Thoracic aorta (tissue), 2 donors: ENCODE measurements at regions not wholly inside any gene's neighbourhood (a gene's known extent, or its start where the extent isn't known, plus 50 kb on each side); places are given as distances from the start of the nearest gene placed in this dataset.

Experiments
- ATAC-seq: fragments of 150-250 bp; one replicate; pipeline ENCODE4 v1.8.0; 2017; ENCODE audit warnings: low read depth; ENCODE audit not compliant: insufficient number of reproducible peaks, low FRiP score
- DNase-seq: peaks from one replicate; pipeline ENCODE4 v3.0.0-alpha.2; 2020; ENCODE audit warnings: low spot score
- H3K27ac ChIP-seq, 2 donors: fragments of 200-600 bp; sonication (generic); 1 replicate in 1 of 2; 2 replicates in 1 of 2; pipeline ENCODE4 v1.5.1; 2016; ENCODE audit warnings: mild to moderate bottlenecking in 2 of 2, moderate library complexity in 2 of 2
- H3K27me3 ChIP-seq: fragments of 200-600 bp; sonication (generic); replicated peaks from 2 replicates; pipeline ENCODE4 v1.6.0; 2016; ENCODE audit warnings: mild to moderate bottlenecking; ENCODE audit not compliant: insufficient read depth
- H3K36me3 ChIP-seq: fragments of 200-600 bp; sonication (generic); one replicate; pipeline ENCODE4 v1.5.1; 2016
- H3K4me1 ChIP-seq, 2 donors: fragments of 200-600 bp; sonication (generic); 1 replicate in 1 of 2; 2 replicates in 1 of 2; pipeline versions ENCODE4 v1.5.1 to v1.6.0; 2016; ENCODE audit warnings: low read depth in 2 of 2, mild to moderate bottlenecking in 1 of 2; ENCODE audit not compliant: control insufficient read depth in 1 of 2
- H3K4me3 ChIP-seq: fragments of 200-600 bp; sonication (generic); 2 replicates; pipeline ENCODE4 v1.5.1; 2016; ENCODE audit warnings: mild to moderate bottlenecking
- H3K9me3 ChIP-seq: fragments of 200-600 bp; sonication (generic); 2 replicates; pipeline ENCODE4 v1.5.1; 2016
- TF ChIP-seq, protein P1 (sequence below): fragments of 200-600 bp; sonication (generic); IDR thresholded peaks from one replicate; pipeline ENCODE4 v1.5.1; 2019; ENCODE audit warnings: antibody characterized with exemption

DNA sequence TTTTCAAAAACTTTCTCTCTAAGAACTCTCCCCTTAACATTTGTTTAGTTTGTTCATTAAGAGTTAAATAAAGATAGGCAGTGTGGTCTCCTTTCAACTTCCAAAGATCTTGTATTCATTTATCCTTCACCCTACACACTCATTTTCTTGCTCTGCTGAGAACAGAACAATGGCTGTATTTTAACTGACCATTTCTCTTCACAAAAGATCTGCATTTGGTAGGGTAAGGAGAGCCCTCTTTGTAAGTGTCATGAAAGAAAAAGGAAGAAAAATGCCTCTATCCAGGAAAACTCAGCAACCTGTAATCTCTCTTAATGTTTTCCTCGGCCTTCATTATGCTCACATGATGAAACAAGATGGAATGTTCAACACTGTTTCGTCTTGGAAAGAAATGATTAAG, 193.7 kb upstream of the TLE4 start:
- TF ChIP-seq, protein P1, sequence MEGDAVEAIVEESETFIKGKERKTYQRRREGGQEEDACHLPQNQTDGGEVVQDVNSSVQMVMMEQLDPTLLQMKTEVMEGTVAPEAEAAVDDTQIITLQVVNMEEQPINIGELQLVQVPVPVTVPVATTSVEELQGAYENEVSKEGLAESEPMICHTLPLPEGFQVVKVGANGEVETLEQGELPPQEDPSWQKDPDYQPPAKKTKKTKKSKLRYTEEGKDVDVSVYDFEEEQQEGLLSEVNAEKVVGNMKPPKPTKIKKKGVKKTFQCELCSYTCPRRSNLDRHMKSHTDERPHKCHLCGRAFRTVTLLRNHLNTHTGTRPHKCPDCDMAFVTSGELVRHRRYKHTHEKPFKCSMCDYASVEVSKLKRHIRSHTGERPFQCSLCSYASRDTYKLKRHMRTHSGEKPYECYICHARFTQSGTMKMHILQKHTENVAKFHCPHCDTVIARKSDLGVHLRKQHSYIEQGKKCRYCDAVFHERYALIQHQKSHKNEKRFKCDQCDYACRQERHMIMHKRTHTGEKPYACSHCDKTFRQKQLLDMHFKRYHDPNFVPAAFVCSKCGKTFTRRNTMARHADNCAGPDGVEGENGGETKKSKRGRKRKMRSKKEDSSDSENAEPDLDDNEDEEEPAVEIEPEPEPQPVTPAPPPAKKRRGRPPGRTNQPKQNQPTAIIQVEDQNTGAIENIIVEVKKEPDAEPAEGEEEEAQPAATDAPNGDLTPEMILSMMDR = no peak

DNA sequence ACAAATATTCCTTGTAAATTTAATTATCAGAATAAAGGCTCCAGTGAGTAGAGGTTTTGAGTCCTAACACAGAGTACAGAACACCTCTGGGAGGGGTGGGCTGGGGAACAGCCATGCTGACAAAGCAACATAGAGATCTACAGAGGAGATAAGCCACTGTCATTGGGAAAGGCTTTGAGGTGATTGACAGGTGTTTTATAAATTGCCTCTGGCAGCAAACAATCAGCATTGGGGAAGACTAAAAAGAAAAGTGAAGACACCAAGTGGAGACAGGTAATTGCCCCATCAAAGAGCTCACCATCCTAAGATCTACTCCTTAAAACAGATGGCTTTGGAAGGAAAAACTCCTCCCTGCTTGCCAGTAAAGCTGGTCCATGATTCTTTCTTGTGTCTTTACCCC, 189.7 kb upstream of the TLE4 start:
- Histone ChIP-seq H3K27me3 (no peaks in the 10 kb centered on the region), H3K9me3 (no peaks in the 10 kb centered on the region), H3K36me3 (no peaks in the 10 kb centered on the region), H3K27ac (no peak overlapping the region), H3K4me1 (no peaks in the 10 kb centered on the region), H3K4me3 (no peak overlapping the region)
- no peak for DNase-seq
- TF ChIP-seq, protein P1 = no peak
- no peak for ATAC-seq

More for the DNA sequence above, 193.7 kb upstream of the TLE4 start:
- H3K4me1 ChIP-seq = no peaks in the 10 kb centered on the region
- H3K27ac ChIP-seq = no peak overlapping the region
- no peaks in the 10 kb centered on the region for H3K27me3 ChIP-seq
- H3K36me3 ChIP-seq = no peaks in the 10 kb centered on the region
- no peaks in the 10 kb centered on the region for H3K9me3 ChIP-seq
- no peak for DNase-seq
- ATAC-seq = no peak
- H3K4me3 ChIP-seq = no peak overlapping the region

DNA sequence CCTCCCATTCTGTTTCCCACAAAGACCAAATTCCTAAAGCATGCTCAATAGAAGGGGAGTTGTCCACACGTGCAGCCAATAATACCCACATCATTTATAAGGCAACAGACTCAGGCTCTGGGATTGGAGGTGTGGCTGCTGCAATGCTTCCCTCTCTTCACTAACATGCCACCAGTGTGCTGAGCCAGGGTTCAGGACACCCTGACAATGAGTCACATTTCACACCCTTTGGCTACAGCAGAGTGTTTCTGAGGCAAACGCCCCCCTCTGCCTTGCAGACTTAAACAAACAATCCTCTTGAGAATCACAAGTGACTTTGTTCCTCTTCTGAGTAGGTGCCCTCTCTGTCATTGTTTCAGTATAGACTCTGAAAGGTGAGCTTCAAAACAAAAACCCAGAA, 189.3 kb upstream of the TLE4 start:
- DNase-seq (no peak), ATAC-seq (no peak)
- Histone ChIP-seq H3K4me1 (no peaks in the 10 kb centered on the region), H3K4me3 (no peak overlapping the region), H3K9me3 (no peaks in the 10 kb centered on the region), H3K27me3 (no peaks in the 10 kb centered on the region), H3K36me3 (no peaks in the 10 kb centered on the region), H3K27ac (no peak overlapping the region)
- TF ChIP-seq, protein P1 = no peak

DNA sequence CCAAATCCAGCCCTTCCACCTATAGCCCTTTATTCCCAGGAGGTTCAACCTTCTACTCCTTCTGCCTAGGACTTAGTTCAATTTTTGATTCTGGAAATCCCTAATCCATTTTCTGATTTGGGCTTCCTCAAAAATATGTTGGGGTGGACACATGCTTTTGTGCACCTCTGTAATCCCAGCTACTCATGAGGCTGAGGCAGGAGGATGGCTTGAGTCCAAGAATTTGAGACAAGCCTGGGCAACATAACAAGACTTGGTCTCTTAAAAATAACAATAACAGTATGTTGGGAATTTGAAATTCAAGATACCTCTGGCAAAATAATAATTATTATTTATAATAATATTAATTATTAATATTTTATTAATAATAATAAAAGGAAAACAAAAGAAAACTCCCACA, 188.7 kb upstream of the TLE4 start:
- no peaks in the 10 kb centered on the region for H3K4me1 ChIP-seq
- TF ChIP-seq, protein P1 = no peak
- no peaks in the 10 kb centered on the region for H3K36me3 ChIP-seq
- no peak overlapping the region for H3K4me3 ChIP-seq
- no peak overlapping the region for H3K27ac ChIP-seq
- ATAC-seq (no peak), DNase-seq (no peak)
- no peaks in the 10 kb centered on the region for H3K9me3 ChIP-seq
- no peaks in the 10 kb centered on the region for H3K27me3 ChIP-seq

DNA sequence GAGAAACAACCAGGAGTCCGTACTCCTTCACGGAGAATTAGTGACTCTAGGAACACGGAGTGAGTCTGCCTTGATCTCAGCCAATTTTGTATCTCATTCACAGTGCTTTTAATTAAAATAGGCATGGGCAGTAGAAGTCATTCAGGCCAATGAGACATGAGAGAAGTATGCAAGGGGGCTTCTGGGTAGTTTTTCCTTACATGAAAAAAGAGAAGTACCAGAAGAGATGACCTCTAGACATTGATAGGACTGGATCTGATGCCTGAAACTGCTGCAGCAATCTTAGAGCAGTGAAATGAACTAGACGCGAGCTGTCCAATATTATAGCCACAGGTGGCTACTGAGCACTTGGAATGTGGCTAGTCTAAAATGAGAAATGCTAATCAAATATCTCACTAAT, 187.7 kb upstream of the TLE4 start:
- Histone ChIP-seq H3K27me3 (no peaks in the 10 kb centered on the region), H3K27ac (no peak overlapping the region), H3K9me3 (no peaks in the 10 kb centered on the region), H3K4me3 (no peak overlapping the region), H3K36me3 (no peaks in the 10 kb centered on the region), H3K4me1 (no peaks in the 10 kb centered on the region)
- ATAC-seq = no peak
- no peak for DNase-seq
- TF ChIP-seq, protein P1 = no peak
